T-helper 17 cell (primary cell): ENCODE measurements at regions not wholly inside any gene's neighbourhood (a gene's known extent, or its start where the extent isn't known, plus 50 kb on each side); places are given as distances from the start of the nearest gene placed in this dataset.

Experiments used
- ATAC-seq: fragments of 150-1000 bp; cut with Tn5 transposase; 2 replicates; pipeline ENCODE4 v1.10.0; 2021; ENCODE audit warnings: mild to moderate bottlenecking, moderate library complexity
- DNase-seq, 3 donors: peaks; one replicate each; pipeline versions ENCODE4 v3.0.0 to v3.0.0-alpha.2; 2020 to 2021
- H3K9me3 ChIP-seq: one replicate; pipeline ENCODE4 v1.7.0; 2013; ENCODE audit warnings: low read length, mild to moderate bottlenecking; ENCODE audit not compliant: control insufficient read depth, poor library complexity, severe bottlenecking
- H3K27ac Mint-ChIP-seq: one replicate; pipeline ENCODE4 v1.8.0; 2022; ENCODE audit warnings: mild to moderate bottlenecking, moderate library complexity, mixed read lengths
- H3K27me3 Mint-ChIP-seq: one replicate; pipeline ENCODE4 v1.8.0; 2022; ENCODE audit warnings: mixed read lengths
- H3K36me3 Mint-ChIP-seq: one replicate; pipeline ENCODE4 v1.8.0; 2022; ENCODE audit warnings: low read depth, mixed read lengths
- H3K4me1 Mint-ChIP-seq: one replicate; pipeline ENCODE4 v1.8.0; 2022; ENCODE audit warnings: mild to moderate bottlenecking, mixed read lengths
- H3K4me3 Mint-ChIP-seq: one replicate; pipeline ENCODE4 v1.8.0; 2022; ENCODE audit warnings: mild to moderate bottlenecking, moderate library complexity, mixed read lengths

DNA sequence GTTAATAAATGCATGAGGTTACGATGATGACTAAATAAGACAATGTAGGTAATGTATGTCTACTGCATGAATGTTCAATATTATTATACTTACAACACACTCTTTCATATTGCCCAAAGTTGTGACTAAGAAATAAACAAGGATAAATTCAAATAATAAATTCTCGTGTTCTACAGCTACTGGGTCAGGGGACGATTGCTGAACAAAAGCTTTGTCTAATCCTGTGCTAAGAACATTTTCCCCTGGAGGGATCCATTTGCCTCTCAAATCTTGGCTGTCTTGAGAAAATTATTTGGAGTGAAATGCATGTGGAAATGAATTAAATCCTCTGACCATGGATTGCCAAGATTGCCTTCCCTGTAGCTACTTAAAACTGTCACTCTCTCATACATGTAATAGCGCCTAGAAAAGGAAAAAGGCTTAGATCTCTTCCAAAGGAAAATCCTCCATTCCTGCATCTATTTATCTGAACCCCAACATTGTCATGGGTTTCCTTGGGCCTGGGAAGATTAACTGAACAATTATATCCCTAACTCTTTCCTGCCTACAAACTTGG, 893.8 kb upstream of the ACO1 start:
- no peaks in the 10 kb centered on the region for H3K9me3 ChIP-seq
- no peak overlapping the region for H3K4me3 Mint-ChIP-seq
- H3K27ac Mint-ChIP-seq: no peak overlapping the region
- DNase-seq (no peak), ATAC-seq (no peak)
- H3K4me1 Mint-ChIP-seq: no peaks in the 10 kb centered on the region
- no peaks in the 10 kb centered on the region for H3K27me3 Mint-ChIP-seq
- H3K36me3 Mint-ChIP-seq: no peaks in the 10 kb centered on the region

- H3K4me3 Mint-ChIP-seq: no peak overlapping the region
Observed at GRCh38 chr9:31492229-31492628, 892.2 kb upstream of the ACO1 start.

DNA sequence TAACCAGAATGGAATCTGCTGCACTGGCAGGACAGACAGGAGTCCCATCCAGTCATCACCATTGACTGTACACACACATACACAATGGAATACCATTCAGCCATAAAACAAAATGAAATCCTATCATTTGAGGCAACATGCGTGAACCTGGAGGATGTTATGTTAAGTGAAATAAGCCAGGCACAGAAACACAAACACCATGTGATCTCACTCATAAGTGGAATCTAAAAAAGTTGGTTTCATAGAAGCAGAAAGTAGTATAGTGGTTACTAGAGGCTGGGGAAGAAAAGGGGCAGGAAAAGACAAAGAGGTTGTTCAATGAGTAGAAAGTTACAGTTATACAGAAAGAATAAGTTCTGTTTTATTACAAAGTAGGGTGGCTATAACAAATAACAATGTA, 884.0 kb upstream of the ACO1 start:
- H3K36me3 Mint-ChIP-seq: peaks cover 3% of the 10 kb centered on the region
- no peaks in the 10 kb centered on the region for H3K4me1 Mint-ChIP-seq
- H3K4me3 Mint-ChIP-seq: no peak overlapping the region
- H3K9me3 ChIP-seq: no peaks in the 10 kb centered on the region
- H3K27ac Mint-ChIP-seq: no peak overlapping the region
- no peak for DNase-seq
- no peak for ATAC-seq
- no peaks in the 10 kb centered on the region for H3K27me3 Mint-ChIP-seq

More at GRCh38 chr9:31492229-31492628, 892.2 kb upstream of the ACO1 start:
- no peak overlapping the region for H3K27ac Mint-ChIP-seq
- ATAC-seq (no peak), DNase-seq (no peak)
- H3K4me1 Mint-ChIP-seq: no peaks in the 10 kb centered on the region
- H3K36me3 Mint-ChIP-seq: no peaks in the 10 kb centered on the region
- no peaks in the 10 kb centered on the region for H3K27me3 Mint-ChIP-seq
- no peaks in the 10 kb centered on the region for H3K9me3 ChIP-seq

GRCh38 chr9:31519011-31519410, 865.4 kb upstream of the ACO1 start:
- H3K27me3 Mint-ChIP-seq: no peaks in the 10 kb centered on the region
- no peak overlapping the region for H3K27ac Mint-ChIP-seq
- peaks cover 3% of the 10 kb centered on the region for H3K4me1 Mint-ChIP-seq
- H3K36me3 Mint-ChIP-seq: no peaks in the 10 kb centered on the region
- H3K4me3 Mint-ChIP-seq: no peak overlapping the region
- ATAC-seq (peak; percentile 75), DNase-seq (no peak)
- H3K9me3 ChIP-seq: no peaks in the 10 kb centered on the region

DNA sequence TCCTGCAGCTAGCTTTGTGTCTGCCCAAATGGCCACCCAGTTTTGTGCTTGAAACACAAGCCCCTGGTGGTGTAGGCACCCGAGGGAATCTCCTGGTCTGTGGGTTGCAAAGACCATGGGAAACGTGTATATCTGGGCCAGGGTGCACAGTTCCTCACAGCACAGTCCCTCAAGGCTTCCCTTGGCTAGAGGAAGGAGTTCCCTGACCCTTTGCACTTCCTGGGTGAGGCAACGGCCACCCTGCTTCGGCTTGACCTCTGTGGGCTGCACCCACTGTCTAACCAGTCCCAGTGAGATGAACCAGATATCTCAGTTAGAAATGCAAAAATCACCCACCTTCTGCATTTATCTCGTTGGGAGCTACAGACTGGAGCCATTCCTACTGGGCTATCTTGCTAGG, 865.0 kb upstream of the ACO1 start:
- H3K4me3 Mint-ChIP-seq: no peak overlapping the region
- DNase-seq: no peak
- H3K4me1 Mint-ChIP-seq: peaks cover 3% of the 10 kb centered on the region
- no peak for ATAC-seq
- H3K36me3 Mint-ChIP-seq: no peaks in the 10 kb centered on the region
- H3K27me3 Mint-ChIP-seq: no peaks in the 10 kb centered on the region
- H3K27ac Mint-ChIP-seq: no peak overlapping the region
- no peaks in the 10 kb centered on the region for H3K9me3 ChIP-seq

- Mint-ChIP-seq H3K27ac (no peak overlapping the region), H3K27me3 (no peaks in the 10 kb centered on the region), H3K4me3 (no peak overlapping the region), H3K36me3 (no peaks in the 10 kb centered on the region), H3K4me1 (peaks cover 3% of the 10 kb centered on the region)
- DNase-seq (no peak), ATAC-seq (no peak)
- no peaks in the 10 kb centered on the region for H3K9me3 ChIP-seq
Observed at GRCh38 chr9:31519826-31520225, 864.6 kb upstream of the ACO1 start.

- peaks cover 3% of the 10 kb centered on the region for H3K4me1 Mint-ChIP-seq
Observed at GRCh38 chr9:31520301-31521085, 864.0 kb upstream of the ACO1 start.

DNA sequence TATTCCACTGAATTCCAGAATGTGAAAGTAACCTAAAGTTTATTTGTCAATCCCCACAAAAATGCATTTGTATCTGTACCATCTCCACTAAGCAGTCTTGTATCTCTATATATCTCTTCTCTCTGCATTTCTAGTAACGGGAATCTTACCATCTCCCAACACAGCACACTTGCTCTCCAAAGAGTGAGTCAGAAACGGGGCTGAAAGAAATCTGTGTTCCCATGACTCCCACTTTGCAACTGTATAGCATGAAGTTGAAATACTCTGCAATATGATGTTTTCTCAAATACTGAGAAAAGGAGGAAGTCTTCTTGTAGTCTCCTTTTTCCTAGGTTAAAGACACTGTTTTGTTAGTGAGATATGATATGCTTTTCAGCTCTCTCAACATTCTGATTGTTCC, 848.8 kb upstream of the ACO1 start:
- H3K36me3 Mint-ChIP-seq: no peaks in the 10 kb centered on the region
- H3K27ac Mint-ChIP-seq: no peak overlapping the region
- no peaks in the 10 kb centered on the region for H3K4me1 Mint-ChIP-seq
- no peak for DNase-seq
- no peaks in the 10 kb centered on the region for H3K27me3 Mint-ChIP-seq
- ATAC-seq: no peak
- no peaks in the 10 kb centered on the region for H3K9me3 ChIP-seq
- H3K4me3 Mint-ChIP-seq: no peak overlapping the region

More at GRCh38 chr9:31520301-31521085, 864.0 kb upstream of the ACO1 start:
- H3K36me3 Mint-ChIP-seq: no peaks in the 10 kb centered on the region
- H3K4me3 Mint-ChIP-seq: no peak overlapping the region
- H3K27me3 Mint-ChIP-seq: no peaks in the 10 kb centered on the region
- ATAC-seq (no peak), DNase-seq (no peak)
- H3K9me3 ChIP-seq: no peaks in the 10 kb centered on the region
- no peak overlapping the region for H3K27ac Mint-ChIP-seq

DNA sequence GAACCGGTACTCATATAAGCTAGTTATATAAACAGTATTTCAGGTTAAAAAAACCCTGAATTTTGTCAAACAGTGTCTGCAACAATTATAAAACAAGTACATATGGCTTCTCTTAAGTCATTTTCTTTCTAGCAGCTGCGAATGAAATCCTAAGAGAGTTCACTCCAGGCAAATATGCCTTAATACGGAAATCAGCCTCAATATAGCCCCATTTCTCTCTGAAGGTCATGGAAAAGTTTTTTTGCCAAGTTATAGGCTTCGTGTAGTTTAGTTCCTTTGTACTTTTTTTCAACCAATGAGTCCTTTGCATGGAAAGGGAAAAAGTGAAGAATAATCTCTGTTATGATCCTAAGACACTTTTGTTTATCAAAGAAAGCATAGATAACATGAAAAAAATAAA, 848.0 kb upstream of the ACO1 start:
- Mint-ChIP-seq H3K27ac (no peak overlapping the region), H3K4me3 (no peak overlapping the region), H3K36me3 (no peaks in the 10 kb centered on the region), H3K4me1 (no peaks in the 10 kb centered on the region), H3K27me3 (no peaks in the 10 kb centered on the region)
- ATAC-seq: no peak
- no peak for DNase-seq
- H3K9me3 ChIP-seq: no peaks in the 10 kb centered on the region

DNA sequence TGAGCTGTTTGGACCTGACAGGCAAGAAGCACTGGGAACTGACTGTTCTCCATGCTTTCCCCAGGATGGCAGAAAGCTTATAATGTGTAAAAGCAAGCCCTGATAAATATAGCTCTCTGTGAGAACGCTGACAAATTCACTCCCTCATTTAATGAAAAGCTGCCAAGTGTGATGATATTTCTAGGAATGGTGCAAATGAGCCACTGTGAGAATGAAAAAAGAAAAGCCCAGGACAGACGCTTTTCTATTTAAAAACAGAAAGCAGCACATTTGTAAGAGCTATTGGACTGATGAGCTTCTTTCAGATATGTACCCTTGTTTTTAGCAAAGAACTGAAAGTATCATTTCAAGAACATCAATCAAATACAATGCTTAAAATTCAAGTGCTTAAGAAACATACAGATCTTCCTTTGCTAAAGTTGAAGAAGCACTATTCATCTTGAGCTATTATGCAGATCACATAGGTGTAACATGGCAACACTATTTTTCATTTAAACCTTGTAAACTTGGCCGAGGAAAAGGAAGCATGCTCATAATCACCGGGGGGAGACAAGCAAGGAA, 842.6 kb upstream of the ACO1 start:
- peaks cover 11% of the 10 kb centered on the region for H3K4me1 Mint-ChIP-seq
- ATAC-seq (no peak), DNase-seq (no peak)
- H3K4me3 Mint-ChIP-seq: no peak overlapping the region
- H3K27ac Mint-ChIP-seq: peak overlapping the region; percentile 27
- no peaks in the 10 kb centered on the region for H3K27me3 Mint-ChIP-seq
- no peaks in the 10 kb centered on the region for H3K9me3 ChIP-seq
- H3K36me3 Mint-ChIP-seq: no peaks in the 10 kb centered on the region

- Mint-ChIP-seq H3K27me3 (no peaks in the 10 kb centered on the region), H3K36me3 (no peaks in the 10 kb centered on the region), H3K27ac (peak overlapping the region; percentile 27), H3K4me3 (no peak overlapping the region), H3K4me1 (peaks cover 11% of the 10 kb centered on the region)
- DNase-seq (peak in 1 of 3 donors; percentile 5), ATAC-seq (peak; percentile 96)
- H3K9me3 ChIP-seq: no peaks in the 10 kb centered on the region
Observed at GRCh38 chr9:31542384-31543055, 841.9 kb upstream of the ACO1 start.

GRCh38 chr9:31554941-31555340, 829.5 kb upstream of the ACO1 start:
- no peaks in the 10 kb centered on the region for H3K9me3 ChIP-seq
- no peak for ATAC-seq
- H3K27me3 Mint-ChIP-seq: no peaks in the 10 kb centered on the region
- no peak overlapping the region for H3K27ac Mint-ChIP-seq
- no peak for DNase-seq
- H3K36me3 Mint-ChIP-seq: no peaks in the 10 kb centered on the region
- H3K4me3 Mint-ChIP-seq: no peak overlapping the region
- no peaks in the 10 kb centered on the region for H3K4me1 Mint-ChIP-seq

- no peaks in the 10 kb centered on the region for H3K27me3 Mint-ChIP-seq
- H3K36me3 Mint-ChIP-seq: no peaks in the 10 kb centered on the region
- no peaks in the 10 kb centered on the region for H3K9me3 ChIP-seq
- no peak for DNase-seq
- no peaks in the 10 kb centered on the region for H3K4me1 Mint-ChIP-seq
- H3K4me3 Mint-ChIP-seq: no peak overlapping the region
- no peak for ATAC-seq
- H3K27ac Mint-ChIP-seq: no peak overlapping the region
Observed at GRCh38 chr9:31556667-31557463, 827.6 kb upstream of the ACO1 start.
